Liver (tissue), 8 donors: ENCODE measurements at regions not wholly inside any gene's neighbourhood (a gene's known extent, or its start where the extent isn't known, plus 50 kb on each side); places are given as distances from the start of the nearest gene placed in this dataset.

Experiments used
- DNase-seq: peaks from one replicate; pipeline ENCODE4 v3.0.0-alpha.2; 2017; ENCODE audit warnings: low spot score
- H3K27ac ChIP-seq, 2 donors: one replicate each; pipeline ENCODE4 v1.7.0; 2013; ENCODE audit warnings: inconsistent platforms in 2 of 2, low read length in 2 of 2, control low read depth in 1 of 2, low read depth in 1 of 2, mild to moderate bottlenecking in 1 of 2
- H3K27me3 ChIP-seq, 4 donors: one replicate each; pipeline versions ENCODE4 v1.6.1 to v1.7.0; 2013; ENCODE audit warnings: low read length in 3 of 4, inconsistent platforms in 1 of 4, mild to moderate bottlenecking in 1 of 4, moderate library complexity in 1 of 4; ENCODE audit not compliant: control insufficient read depth in 4 of 4, insufficient read depth in 4 of 4
- H3K36me3 ChIP-seq, 4 donors: one replicate each; pipeline versions ENCODE4 v1.6.1 to v1.7.0; 2013; ENCODE audit warnings: low read length in 3 of 4, mild to moderate bottlenecking in 3 of 4, low read depth in 1 of 4, moderate library complexity in 1 of 4; ENCODE audit not compliant: control insufficient read depth in 4 of 4, insufficient read depth in 3 of 4
- H3K4me1 ChIP-seq, 4 donors: one replicate each; pipeline versions ENCODE4 v1.6.1 to v1.7.0; 2013; ENCODE audit warnings: low read length in 3 of 4, mild to moderate bottlenecking in 3 of 4, moderate library complexity in 1 of 4; ENCODE audit not compliant: control insufficient read depth in 4 of 4, insufficient read depth in 4 of 4
- H3K4me3 ChIP-seq, 3 donors: one replicate each; pipeline versions ENCODE4 v1.6.1 to v1.7.0; 2013; ENCODE audit warnings: low read length in 3 of 3, control low read depth in 1 of 3, low read depth in 1 of 3, mild to moderate bottlenecking in 1 of 3
- H3K9ac ChIP-seq, 2 donors: one replicate each; pipeline ENCODE4 v1.7.0; 2013; ENCODE audit warnings: low read length in 2 of 2, mild to moderate bottlenecking in 2 of 2, moderate library complexity in 2 of 2, control low read depth in 1 of 2, low read depth in 1 of 2
- H3K9me3 ChIP-seq, 4 donors: one replicate each; pipeline versions ENCODE4 v1.6.1 to v1.7.0; 2013; ENCODE audit warnings: low read length in 3 of 4; ENCODE audit not compliant: control insufficient read depth in 4 of 4
- ATF3 ChIP-seq: IDR thresholded peaks from 2 replicates; pipeline ENCODE4 v1.6.1; 2016; ENCODE audit warnings: antibody characterized with exemption
- CTCF ChIP-seq: fragments of 150-350 bp; IDR thresholded peaks from 2 replicates; pipeline ENCODE4 v1.5.1; 2017; ENCODE audit warnings: improper control_type of control experiment, low read depth, low read length; ENCODE audit not compliant: missing input control
- EGR1 ChIP-seq, 2 donors: IDR thresholded peaks; 2 replicates each; pipeline ENCODE4 v1.6.1; 2016 to 2018; ENCODE audit warnings: antibody characterized with exemption in 2 of 2, low read depth in 2 of 2
- FOXA1 ChIP-seq: IDR thresholded peaks from 2 replicates; pipeline ENCODE4 v1.6.1; 2016; ENCODE audit warnings: antibody characterized with exemption
- FOXA2 ChIP-seq: IDR thresholded peaks from 2 replicates; pipeline ENCODE4 v1.6.1; 2016; ENCODE audit warnings: antibody characterized with exemption
- GABPA ChIP-seq, 2 donors: IDR thresholded peaks in 1 of 2; conservative IDR thresholded peaks in 1 of 2; 2 replicates each; pipeline ENCODE4 v1.6.1; 2016; ENCODE audit warnings: antibody characterized with exemption in 2 of 2, mild to moderate bottlenecking in 1 of 2, moderate library complexity in 1 of 2
- HNF4A ChIP-seq, 2 donors: conservative IDR thresholded peaks; 2 replicates each; pipeline ENCODE4 v1.6.1; 2016; ENCODE audit warnings: antibody characterized with exemption in 2 of 2, mild to moderate bottlenecking in 2 of 2
- HNF4G ChIP-seq: IDR thresholded peaks from 2 replicates; pipeline ENCODE4 v1.6.1; 2016; ENCODE audit warnings: antibody characterized with exemption
- JUND ChIP-seq, 2 donors: IDR thresholded peaks; 2 replicates each; pipeline ENCODE4 v1.6.1; 2016; ENCODE audit warnings: antibody characterized with exemption in 2 of 2
- MAX ChIP-seq: IDR thresholded peaks from 2 replicates; pipeline ENCODE4 v1.6.1; 2016; ENCODE audit warnings: antibody characterized with exemption
- NR2F2 ChIP-seq: IDR thresholded peaks from 2 replicates; pipeline ENCODE4 v1.6.1; 2016; ENCODE audit warnings: antibody characterized with exemption
- RAD21 ChIP-seq, 2 donors: IDR thresholded peaks; 2 replicates each; pipeline ENCODE4 v1.6.1; 2016; ENCODE audit warnings: antibody characterized with exemption in 2 of 2, mild to moderate bottlenecking in 2 of 2
- REST ChIP-seq: IDR thresholded peaks from 2 replicates; pipeline ENCODE4 v1.6.1; 2016; ENCODE audit warnings: antibody characterized with exemption, mild to moderate bottlenecking
- TAF1 ChIP-seq: conservative IDR thresholded peaks from 2 replicates; pipeline ENCODE4 v1.6.1; 2016; ENCODE audit warnings: antibody characterized with exemption, mild to moderate bottlenecking
- YY1 ChIP-seq: IDR thresholded peaks from 2 replicates; pipeline ENCODE4 v1.6.1; 2016; ENCODE audit warnings: antibody characterized with exemption, mild to moderate bottlenecking
- ZBTB33 ChIP-seq: IDR thresholded peaks from 2 replicates; pipeline ENCODE4 v1.6.1; 2016; ENCODE audit warnings: antibody characterized with exemption
- WGBS: extraction: QIAGEN DNeasy Blood & Tissue Kit; methylation state at CpG from one replicate; pipeline ENCODE4 v1.1.7; 2013; 5-methylcytosine and 5-hydroxymethylcytosine counted together
- donor health status: healthy.
- donor health status: healthy.
- donor health status: healthy.
- donor health status: healthy.
- donor health status: healthy.

- Histone ChIP-seq H3K27me3 (no peaks in the 10 kb centered on the region), H3K27ac (no peak overlapping the region), H3K9me3 (peaks cover 0 to 4% (median 1%) of the 10 kb centered on the region in 4 donors), H3K9ac (no peak overlapping the region), H3K4me1 (no peaks in the 10 kb centered on the region), H3K4me3 (no peak overlapping the region), H3K36me3 (no peaks in the 10 kb centered on the region)
- TF ChIP-seq RAD21 (IDR thresholded peaks at IDR 0.05) (no peak), GABPA (IDR thresholded peaks at IDR 0.05 in 1 of 2, conservative IDR thresholded peaks at IDR 0.05 in 1 of 2) (no peak), ATF3 (no peak), YY1 (no peak), FOXA1 (no peak), HNF4A (conservative IDR thresholded peaks at IDR 0.05) (no peak), CTCF (no peak), EGR1 (IDR thresholded peaks at IDR 0.05; ENCODE audit: low read depth in 2 of 2) (no peak), TAF1 (no peak)
- WGBS = 60% methylated on average over 9 of the region's 9 CpGs
- DNase-seq = no peak
Observed at GRCh38 chr16:55255733-55256282, 68.2 kb upstream of the IRX6 start.

- Histone ChIP-seq H3K9ac (no peak overlapping the region), H3K4me1 (no peaks in the 10 kb centered on the region), H3K27me3 (no peaks in the 10 kb centered on the region), H3K4me3 (no peak overlapping the region), H3K9me3 (peaks cover 0 to 4% (median 1%) of the 10 kb centered on the region in 4 donors), H3K27ac (no peak overlapping the region), H3K36me3 (no peaks in the 10 kb centered on the region)
- no peak for TF ChIP-seq FOXA1
- TF ChIP-seq JUND (IDR thresholded peaks at IDR 0.05) = no peak
- no peak for TF ChIP-seq HNF4G
- TF ChIP-seq RAD21 (IDR thresholded peaks at IDR 0.05) = no peak
- TF ChIP-seq EGR1 (IDR thresholded peaks at IDR 0.05; ENCODE audit: low read depth in 2 of 2) = no peak
- no peak for TF ChIP-seq FOXA2
- TF ChIP-seq TAF1 = no peak
- no peak for TF ChIP-seq YY1
- no peak for TF ChIP-seq REST
- TF ChIP-seq HNF4A (conservative IDR thresholded peaks at IDR 0.05) = no peak
- no peak for TF ChIP-seq GABPA (IDR thresholded peaks at IDR 0.05 in 1 of 2, conservative IDR thresholded peaks at IDR 0.05 in 1 of 2)
- TF ChIP-seq NR2F2 = no peak
- TF ChIP-seq CTCF = no peak
- TF ChIP-seq MAX = no peak
- TF ChIP-seq ZBTB33 = no peak
- no peak for DNase-seq
- 86% methylated on average over 20 of the region's 20 CpGs for WGBS
Observed at GRCh38 chr16:55256412-55257016, 67.5 kb upstream of the IRX6 start.
